Astrocyte (in vitro differentiated cells and primary cell): ENCODE measurements at regions not wholly inside any gene's neighbourhood (a gene's known extent, or its start where the extent isn't known, plus 50 kb on each side); places are given as distances from the start of the nearest gene placed in this dataset.

Experiments used
- CTCF ChIP-seq: IDR thresholded peaks from 2 replicates; pipeline ENCODE4 v1.5.1; 2011; ENCODE audit warnings: low read depth, mild to moderate bottlenecking, inconsistent platforms, low read length, moderate library complexity; ENCODE audit not compliant: insufficient read depth
- EZH2 ChIP-seq: IDR thresholded peaks from 2 replicates; pipeline ENCODE4 v1.6.1; 2012; ENCODE audit warnings: mild to moderate bottlenecking, low read length, inconsistent platforms; ENCODE audit not compliant: insufficient read depth

- TF ChIP-seq CTCF (no peak), EZH2 (no peak)
Measured at GRCh38 chr17:79545251-79546005, 65.4 kb downstream of the RBFOX3 start.
